HG03571 (cell line): ENCODE measurements at regions not wholly inside any gene's neighbourhood (a gene's known extent, or its start where the extent isn't known, plus 50 kb on each side); places are given as distances from the start of the nearest gene placed in this dataset.
"Not testable (repeated sequence)": the region's sequence is repeated elsewhere in the genome, so short reads cannot be mapped to it uniquely, and the experiment has no call there.

Source experiments
- ATAC-seq: cut with Tn5 transposase; IDR thresholded peaks from one replicate; pipeline ENCODE4 v1.9.1; 2021; ENCODE audit not compliant: unreplicated experiment

DNA sequence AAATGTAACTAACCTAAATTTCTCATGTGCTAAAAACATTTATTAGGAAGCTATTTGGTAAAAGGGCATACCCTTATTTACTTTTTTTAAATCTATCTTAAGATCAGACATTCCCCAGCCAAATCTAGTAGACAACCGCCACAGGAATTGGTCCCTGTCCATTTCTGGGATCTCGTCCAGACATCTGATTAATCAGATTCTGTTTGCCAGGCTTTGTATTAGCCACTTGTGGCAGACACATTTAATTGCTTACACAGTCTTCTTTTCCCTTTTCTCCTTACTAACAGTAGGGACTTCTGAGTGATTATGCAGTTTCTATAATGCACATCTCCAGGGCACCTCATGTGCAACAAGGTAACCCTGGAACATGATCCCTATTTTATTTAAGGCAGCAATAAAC is 449.0 kb upstream of the RGS18 start:
- no peak for ATAC-seq

DNA sequence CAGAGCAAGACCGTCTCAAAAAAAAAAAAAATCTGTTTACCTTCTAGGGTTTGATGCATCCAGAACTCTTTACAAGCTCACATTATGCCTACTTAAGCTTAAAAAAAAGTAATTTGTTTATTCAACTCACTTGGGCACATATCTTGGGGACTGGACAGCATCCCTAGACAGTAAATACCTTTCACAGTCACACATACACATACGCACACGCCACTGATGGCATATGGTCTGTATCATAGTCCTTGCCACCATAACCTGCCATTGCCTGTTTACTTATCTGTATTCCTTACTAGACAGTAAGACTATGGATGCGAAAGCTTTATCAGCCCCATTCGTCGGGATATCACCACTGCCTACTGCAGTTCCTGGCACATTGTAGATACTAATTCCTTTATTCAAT is 446.3 kb upstream of the RGS18 start:
- ATAC-seq = no peak

DNA sequence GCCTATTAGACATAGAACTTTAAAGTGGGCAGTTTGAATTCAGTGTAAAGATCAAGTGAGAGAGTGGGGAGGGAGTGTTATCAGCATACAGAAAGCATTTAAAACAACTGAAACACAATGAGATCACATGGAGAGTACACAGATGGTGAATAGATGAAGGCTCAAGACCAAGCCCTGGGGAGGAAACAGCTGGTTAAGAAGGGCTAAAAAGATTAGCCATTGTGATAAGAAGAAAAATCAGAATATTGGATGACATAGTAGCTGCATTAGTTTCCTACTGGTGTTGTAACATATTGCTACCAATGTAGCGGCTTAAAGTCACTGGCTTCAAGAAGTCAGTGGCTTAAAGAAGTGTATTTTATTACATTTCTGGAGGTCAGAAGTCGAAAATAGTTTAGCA is 443.4 kb upstream of the RGS18 start:
- no peak for ATAC-seq

DNA sequence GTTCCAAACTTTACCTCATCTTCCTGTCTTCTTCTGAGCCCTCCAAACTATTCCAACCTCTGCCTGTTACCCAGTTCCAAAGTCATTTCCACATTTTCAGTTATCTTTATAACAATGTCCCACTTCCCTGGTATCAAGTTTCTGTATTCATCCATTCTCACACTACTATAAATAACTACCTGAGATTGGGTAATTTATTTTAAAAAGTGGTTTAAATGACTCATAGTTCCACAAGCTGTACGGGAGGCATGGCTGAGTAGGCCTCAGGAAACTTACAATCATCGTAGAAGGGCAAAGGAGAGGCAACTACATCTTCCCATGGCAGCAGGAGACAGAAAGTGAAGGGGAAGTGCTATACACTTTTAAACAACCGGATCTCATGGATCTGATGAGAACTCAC is 428.5 kb upstream of the RGS18 start:
- no peak for ATAC-seq

DNA sequence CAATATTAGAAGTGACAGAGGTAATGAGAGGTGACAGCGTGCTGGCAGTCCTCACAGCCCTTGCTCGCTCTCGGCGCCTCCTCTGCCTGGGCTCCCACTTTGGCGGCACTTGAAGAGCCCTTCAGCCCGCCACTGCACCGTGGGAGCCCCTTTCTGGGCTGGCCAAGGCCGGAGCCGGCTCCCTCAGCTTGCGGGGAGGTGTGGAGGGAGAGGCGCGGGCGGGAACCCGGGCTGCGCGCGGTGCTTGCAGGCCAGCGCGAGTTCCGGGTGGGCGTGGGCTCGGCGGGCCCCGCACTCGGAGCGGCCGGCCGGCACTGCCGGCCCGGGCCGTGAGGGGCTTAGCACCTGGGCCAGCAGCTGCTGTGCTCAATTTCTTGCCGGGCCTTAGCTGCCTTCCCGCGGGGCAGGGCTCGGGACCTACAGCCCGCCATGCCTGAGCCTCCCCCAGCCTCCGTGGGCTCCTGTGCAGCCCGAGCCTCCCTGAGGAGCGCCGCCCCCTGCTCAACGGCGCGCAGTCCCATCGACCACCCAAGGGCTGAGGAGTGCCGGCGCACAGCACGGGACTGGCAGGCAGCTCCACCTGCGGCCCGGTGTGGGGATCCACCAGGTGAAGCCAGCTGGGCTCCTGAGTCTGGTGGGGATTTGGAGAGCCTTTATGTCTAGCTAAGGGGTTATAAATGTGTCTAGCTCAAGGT is 426.5 kb upstream of the RGS18 start:
- not testable (repeated sequence) for ATAC-seq

DNA sequence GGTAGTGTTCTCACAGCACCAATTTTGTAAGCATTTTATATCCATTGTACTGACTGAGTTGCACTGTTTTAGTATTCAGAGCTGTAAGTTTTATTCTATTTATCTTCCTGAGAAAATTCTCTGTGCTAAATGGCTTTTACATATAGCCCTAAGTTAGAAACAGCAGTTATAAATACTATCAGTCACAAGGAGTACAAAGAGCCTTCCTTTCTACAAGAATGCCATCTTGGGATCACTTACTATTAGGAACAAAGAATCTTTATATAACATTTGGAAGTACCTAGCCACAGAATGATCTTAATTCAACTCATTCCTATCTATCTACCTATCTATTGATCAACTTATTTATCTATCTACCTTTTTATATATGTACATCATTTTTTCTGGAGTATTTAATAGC is 423.9 kb upstream of the RGS18 start:
- ATAC-seq = no peak

DNA sequence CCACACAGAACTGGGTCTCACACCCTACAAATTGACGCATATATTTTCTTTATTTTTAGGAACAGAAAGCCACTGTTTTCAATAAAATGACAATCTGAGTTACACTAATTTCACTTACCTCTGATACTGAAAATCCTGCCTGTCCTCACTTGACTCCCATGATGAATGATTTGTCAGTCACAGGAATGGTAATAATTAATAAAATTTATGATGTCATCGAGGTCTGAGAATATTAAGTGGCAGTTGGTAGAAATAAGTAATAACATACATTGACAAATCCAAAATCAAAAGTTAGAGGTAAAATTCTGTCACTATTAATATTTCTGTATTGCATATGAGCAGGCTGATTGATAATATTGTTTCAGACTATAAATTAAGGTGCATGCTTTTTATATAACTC is 418.7 kb upstream of the RGS18 start:
- no peak for ATAC-seq

DNA sequence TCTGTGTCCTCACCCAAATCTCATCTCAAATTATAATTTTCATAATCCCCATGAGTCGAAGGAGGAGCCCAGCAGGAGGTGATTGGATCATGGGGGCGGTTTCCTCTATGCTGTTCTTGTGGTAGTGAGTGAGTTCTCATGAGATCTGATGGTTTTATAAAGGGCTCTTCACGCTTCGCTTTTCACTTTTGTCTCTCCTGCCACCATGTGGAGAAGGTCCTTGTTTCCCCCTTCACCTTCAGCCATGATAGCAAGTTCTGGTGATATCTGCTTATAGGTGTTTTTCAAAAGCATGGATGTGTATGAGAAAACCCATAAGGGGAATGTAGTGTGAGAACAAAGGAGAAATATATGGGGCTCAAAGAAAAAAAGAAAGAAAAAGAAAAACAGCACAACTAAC is 405.9 kb upstream of the RGS18 start:
- ATAC-seq = no peak

DNA sequence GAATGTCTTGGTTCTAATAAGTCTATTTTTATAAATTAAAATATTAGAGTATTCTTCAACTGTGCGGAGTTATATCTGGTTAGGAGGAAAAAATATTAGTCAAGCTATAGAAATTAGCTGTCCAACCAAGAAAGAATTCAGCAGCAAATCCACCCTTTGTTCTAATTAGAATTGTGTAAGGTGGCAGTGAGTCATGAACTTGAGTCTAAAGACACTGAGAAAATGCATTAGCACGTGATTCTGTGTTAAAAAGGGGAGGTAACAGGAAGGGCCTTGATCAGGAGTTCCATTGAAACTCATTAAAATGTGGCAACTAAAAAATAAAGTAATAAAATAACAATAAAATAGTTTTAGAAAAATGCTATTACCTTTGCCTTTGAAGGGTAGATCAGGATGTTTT is 398.2 kb upstream of the RGS18 start:
- ATAC-seq = no peak

DNA sequence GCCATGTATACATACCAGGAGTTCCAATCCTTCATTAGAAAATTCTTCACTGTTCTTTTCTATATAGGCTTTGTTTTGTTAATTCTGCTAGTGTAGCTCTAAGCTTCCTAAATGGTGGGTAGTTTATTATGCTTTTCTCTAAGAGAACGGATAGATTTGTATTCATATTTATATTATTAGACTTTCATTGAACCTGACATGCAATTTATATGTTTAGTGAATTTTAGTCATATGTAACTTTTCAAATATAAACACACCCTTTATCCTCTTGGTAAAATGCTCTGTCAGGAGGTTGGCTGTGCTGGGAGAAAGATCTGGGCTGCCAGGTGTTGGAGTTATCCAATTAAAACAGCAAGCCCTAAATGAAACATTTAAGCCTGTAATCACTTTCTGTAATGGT is 369.7 kb upstream of the RGS18 start:
- ATAC-seq = no peak

DNA sequence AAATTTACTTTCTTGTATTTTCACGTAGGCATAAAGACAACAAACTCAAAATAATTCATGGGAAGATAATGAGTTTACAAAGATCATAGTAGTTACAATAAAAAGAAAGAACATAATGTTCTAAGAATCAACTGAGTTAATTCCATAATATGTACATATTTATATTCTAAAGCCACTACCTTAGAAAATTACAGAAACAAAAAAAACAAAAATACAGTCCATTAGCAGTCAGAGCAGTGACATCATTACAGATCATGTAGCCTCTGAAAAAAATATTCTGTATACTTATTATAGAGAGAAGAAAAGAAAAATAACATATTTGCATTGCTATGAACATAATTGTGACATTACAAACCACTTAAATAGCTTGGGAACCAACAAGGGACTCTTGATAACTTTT is 360.1 kb upstream of the RGS18 start:
- no peak for ATAC-seq

DNA sequence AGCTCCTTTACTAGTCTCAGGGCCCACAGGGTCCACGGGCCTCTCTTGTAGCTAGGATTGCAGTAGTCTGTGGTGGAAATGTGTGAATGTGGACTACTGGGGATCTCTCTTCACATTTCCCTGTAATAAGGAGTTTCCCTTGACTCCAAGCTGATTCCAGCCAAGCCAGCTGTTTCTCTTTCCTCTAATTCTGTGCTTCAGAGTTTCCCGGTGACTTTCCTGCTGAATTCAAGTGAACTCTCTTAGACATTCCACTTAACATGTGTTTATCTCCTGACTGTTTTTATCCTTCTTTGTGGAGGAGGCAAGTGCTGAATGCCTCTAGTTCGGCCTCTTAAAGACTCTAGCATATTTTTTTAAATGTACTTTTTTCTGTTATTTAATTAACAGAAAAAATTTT is 354.0 kb upstream of the RGS18 start:
- ATAC-seq = no peak

DNA sequence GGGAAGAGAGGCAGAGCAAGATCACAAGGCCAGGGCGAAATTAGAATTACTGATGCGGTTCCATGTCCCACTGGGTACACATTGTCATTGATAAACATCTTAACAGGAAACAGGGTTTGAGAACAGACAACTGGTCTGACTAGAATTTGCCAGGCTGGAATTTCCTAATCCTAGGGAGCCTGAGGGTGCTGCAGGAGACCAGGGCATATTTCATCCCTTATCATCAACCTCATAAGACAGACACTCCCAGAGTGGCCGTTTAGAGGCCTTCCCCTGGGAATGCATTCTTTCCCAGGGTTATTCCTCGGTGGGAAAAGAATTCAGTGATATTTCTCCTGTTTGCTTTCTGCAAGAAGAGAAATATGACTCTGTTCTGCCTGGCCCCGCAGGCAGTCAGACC is 344.7 kb upstream of the RGS18 start:
- not testable (repeated sequence) for ATAC-seq

DNA sequence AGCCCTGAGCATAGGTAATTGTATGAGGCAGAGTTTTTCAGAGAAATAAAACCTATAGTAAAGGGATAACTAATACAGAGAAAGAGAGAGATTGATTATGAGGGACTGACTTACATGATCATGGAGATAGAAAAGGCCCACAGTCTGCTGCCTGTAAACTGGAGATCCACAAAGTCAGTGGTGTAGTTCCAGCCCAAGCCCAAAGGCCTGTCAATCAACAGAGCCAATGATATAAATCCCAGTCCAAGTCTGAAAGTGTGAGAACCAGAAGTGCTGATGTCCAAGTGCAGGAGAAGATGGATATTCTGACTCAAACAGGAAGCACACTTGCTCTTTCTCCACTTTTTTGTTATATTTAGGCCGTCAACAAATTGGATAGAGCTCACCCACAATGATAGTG is 340.1 kb upstream of the RGS18 start:
- ATAC-seq = no peak

DNA sequence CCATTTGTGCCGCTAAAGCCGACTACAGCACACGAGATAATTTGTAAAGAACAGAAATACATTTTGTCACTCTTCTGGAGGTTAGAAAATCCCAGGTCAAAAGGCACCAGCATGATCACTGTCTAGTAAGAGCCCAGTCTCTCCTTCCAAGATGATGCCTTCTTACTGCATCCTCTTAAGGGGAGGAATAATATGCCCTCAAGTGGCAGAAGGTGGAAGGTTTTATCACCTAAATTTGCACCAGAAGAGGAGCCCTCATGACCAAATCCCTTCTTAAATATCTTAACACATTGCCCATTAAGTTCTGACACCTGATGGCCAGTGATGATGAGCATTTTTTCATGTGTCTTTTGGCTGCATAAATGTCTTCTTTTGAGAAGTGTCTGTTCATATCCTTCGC is 326.7 kb upstream of the RGS18 start:
- no peak for ATAC-seq

DNA sequence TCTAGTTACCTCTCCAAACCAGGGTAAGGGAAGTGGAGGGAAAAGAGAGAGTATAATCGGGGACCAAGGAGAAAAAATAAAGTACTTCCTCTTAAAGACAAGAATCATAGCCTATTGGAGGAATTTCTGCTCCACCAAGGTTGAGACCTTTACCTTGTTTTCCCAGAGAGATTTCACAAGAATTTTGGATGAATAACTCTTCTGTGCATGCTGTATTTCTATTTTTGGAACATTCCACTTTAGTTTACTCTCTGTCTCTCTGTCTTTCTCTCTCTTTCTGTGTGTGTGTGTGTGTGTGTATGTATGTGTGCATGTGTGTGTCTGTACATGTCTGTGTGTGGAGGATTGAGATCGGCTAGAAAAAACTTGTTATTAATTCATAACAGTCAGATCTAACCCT is 318.4 kb upstream of the RGS18 start:
- no peak for ATAC-seq

DNA sequence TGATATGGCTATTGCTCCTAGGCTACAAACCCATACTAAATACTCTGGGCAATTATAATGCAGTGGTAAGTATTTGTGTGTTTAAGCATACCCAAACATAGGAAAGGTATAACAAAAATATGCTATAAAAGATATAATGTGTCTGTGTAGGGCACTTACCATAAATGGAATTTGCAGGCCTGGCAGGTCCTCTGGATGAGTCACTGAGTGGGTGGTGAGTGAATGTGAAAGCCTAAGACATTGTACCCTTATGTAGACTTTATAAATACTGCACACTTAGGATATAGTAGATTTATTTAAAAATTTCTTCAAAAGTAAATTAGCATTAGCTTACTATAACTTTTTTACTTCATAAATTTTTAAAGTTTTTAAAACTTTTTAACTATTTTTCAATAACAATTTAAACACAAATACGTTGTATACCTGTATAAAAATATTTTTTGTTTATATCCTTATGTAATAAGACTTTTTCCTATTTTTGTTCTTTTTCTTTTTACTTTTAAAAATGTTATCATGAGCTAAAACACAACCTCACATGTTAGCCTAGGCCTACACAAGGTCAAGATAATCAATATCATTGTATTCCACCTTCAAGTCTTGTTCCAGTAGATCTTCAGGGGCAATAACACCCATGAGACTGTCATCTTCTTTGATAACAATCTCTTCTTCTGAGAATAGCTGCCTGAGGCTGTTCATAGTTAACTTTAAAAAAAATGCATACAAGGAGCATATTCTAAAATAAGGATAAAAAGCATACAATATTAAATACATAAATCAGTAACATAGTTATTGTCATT is 306.3 kb upstream of the RGS18 start:
- no peak for ATAC-seq

DNA sequence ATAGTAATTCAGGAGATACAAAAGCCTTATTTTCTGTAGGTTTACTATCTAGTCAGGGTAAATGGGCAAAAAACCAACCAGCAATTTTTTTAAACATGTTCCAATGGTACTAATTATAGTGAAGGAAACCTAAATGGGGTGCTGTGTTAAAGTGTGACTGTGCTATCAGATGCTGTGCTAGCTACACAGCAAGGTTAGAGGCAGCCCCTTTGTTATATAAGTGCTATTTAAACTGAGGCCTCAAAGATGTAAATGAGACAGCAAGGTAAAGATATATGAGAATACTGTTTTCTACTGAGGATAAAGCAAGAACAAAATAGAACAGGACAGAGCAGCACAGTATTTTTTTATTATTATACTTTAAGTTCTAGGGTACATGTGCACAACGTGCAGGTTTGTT is 305.4 kb upstream of the RGS18 start:
- ATAC-seq = no peak

DNA sequence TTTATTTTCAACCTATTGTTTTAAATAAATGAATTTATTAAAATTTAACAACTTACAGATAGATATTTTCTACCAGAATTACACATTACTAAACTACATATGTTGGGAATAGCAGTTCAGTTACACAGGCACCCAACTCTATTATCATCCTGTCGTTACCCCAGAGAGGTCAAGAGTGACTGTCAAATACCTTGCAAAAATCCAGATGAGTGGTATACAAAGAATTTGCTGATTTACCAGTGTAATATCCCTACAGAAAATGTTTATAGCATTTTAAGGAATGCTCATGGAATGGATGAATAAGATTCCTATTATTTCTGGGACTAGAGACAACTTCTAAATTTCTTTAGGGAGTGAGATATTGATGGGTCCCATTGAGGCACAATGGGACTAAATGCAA is 300.7 kb upstream of the RGS18 start:
- no peak for ATAC-seq

DNA sequence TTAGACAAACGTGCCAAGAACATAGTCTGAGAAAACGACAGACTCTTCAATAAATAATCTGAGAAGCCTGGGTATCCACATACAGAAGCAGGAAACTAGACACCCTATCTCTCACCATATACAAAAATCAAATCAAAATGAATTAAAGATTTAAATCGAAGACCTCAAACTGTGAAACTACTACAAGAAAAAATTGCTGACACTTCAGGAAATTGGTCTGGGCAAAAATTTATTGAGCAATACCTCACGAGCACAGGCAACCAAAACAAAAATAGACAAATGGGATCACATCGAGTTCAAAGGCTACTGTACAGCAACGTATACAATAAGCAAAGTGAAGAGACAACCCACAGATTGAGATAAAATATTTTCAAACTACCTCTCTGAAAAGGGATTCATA is 292.8 kb upstream of the RGS18 start:
- no peak for ATAC-seq

DNA sequence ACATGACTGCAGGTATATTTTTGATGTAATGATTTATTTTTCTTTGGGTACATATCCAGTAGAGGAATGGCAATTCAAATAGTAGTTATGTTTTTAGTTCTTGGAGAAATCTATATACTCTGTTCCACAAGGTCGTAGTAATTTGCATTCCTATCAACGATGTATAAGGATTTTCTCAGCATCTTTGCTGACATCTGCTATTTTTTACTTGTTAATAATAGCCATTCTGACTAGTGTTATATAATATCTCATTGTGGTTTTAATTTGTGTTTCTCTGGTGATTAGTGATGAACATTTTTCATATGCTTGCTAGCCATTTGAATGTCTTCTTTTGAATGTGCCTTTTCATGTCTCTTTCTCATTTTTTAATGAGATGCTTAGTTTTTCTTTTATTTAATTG is 292.1 kb upstream of the RGS18 start:
- no peak for ATAC-seq

DNA sequence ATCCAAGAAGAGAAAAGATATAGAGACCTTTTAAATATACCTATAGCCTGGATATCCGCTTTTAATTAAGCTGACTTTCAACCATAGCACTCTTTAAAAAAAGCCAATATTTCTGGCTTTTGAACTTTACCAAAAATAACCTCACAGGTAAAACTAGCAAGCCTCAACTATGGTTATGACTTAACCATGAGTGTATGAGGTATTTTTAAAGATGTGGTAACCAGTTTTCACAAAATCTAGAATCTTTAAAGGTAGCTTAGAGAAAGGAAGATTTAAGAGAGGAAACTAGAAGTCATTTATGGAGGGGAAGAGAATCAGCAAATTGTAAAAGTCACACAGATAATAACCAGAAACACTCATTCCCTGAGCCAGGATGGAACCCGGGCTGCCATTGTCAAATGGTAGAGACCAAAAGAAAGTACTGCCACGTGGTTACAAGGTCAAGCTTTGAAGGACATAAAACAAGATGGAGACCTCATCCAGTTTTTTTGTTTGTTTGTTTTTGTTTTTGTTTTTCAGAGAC is 288.4 kb upstream of the RGS18 start:
- ATAC-seq = no peak

DNA sequence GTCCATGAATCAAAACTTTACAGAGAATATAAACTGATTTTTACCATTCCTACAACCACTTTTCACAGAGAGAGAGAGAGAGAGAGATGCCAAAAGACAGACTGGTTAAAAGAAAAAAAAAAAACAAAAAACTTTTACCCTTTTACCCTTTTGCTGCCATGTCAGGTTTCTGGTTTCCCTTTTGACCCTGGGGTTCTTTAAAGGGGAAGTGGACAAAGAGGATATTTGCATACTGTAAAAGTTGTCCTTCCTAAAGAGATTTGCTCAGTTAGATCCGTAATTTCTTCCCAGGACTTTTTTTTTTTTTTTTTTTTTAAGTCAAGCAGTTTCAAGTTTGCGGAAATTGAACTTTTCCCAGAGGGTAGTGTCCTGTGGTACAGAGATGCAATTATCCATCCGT is 287.8 kb upstream of the RGS18 start:
- no peak for ATAC-seq
